ENCODE measurements at regions not wholly inside any gene's neighbourhood (a gene's known extent, or its start where the extent isn't known, plus 50 kb on each side); places are given as distances from the start of the nearest gene placed in this dataset.

DNA sequence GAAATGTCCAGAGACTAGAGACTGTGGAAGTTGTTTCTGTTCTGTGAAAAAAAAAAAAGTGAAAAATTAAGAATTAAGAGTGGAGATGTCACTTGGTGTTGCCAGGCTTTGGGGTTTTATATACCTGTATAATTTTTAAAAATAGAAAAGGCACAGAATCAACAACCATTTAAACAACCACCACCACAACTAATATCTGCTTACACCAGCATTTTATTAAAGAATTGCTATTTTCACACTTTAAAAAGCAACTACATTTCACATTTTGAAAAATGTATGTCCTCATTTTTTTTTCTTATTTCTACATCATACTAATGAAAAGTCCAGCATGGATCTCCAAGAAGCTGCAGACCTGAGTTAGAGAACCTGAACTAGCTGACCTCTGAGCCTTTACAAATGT lies 167.5 kb upstream of the DTNA start:
- FAIRE-seq (no peak), ATAC-seq (no peak), DNase-seq (ENCODE audit: low spot score) (no peak)
- Histone ChIP-seq H4K20me1 (ENCODE audit: insufficient read depth, low read length) (no peaks in the 10 kb centered on the region), H3K9me3 (ENCODE audit: low read length) (no peaks in the 10 kb centered on the region), H3K4me2 (ENCODE audit: low read depth, low read length) (no peak overlapping the region), H3K4me3 (replicated peaks in 1 of 3; ENCODE audit: insufficient read depth in 1 of 3, low read depth in 2 of 3, low read length in 3 of 3) (no peak overlapping the region), H3K27me3 (ENCODE audit: control insufficient read depth in 1 of 2, insufficient read depth in 2 of 2, low read length in 2 of 2) (no peaks in the 10 kb centered on the region), H3K4me1 (ENCODE audit: insufficient read depth, low read length) (no peaks in the 10 kb centered on the region), H3K79me2 (ENCODE audit: insufficient read depth, low read length) (no peaks in the 10 kb centered on the region), H2AFZ (ENCODE audit: low read length) (no peak overlapping the region), H3K9ac (ENCODE audit: insufficient read depth, low read depth, low read length) (no peak overlapping the region), H3K36me3 (replicated peaks in 1 of 2; ENCODE audit: control insufficient read depth in 1 of 2, insufficient read depth in 2 of 2, low read length in 2 of 2) (no peaks in the 10 kb centered on the region), H3K27ac (ENCODE audit: extremely low read length, insufficient read depth, low read length) (no peak overlapping the region)
- POLR2A ChIA-PET: no interaction called here
- in situ Hi-C loops (cut with HindIII; ENCODE audit: extremely low pct_ligation_motif_present, low pct_unique_long_range_greater_than_20kb): no loop called here
- CTCF ChIA-PET (ENCODE audit: low intra/inter-chr PET ratio, low total read pairs): no interaction called here
- TF ChIP-seq ZNF737 (CRISPR knock-in tag; IDR thresholded peaks at IDR 0.05; ENCODE audit: borderline replicate concordance) (no peak), MAFK (conservative IDR thresholded peaks at IDR 0.05 in 1 of 2, IDR thresholded peaks at IDR 0.05 in 1 of 2; ENCODE audit: low read length in 2 of 2) (peak; percentile 16 to 69; a peak in 2 of 4 replicates), ZNF775 (CRISPR knock-in tag; IDR thresholded peaks at IDR 0.05; ENCODE audit: borderline replicate concordance) (no peak), POLR2G (IDR thresholded peaks at IDR 0.05; ENCODE audit: low read depth, low read length) (no peak), ZNF30 (CRISPR knock-in tag; IDR thresholded peaks at IDR 0.05) (no peak), ZKSCAN5 (CRISPR knock-in tag; IDR thresholded peaks at IDR 0.05) (no peak), KLF11 (CRISPR knock-in tag; IDR thresholded peaks at IDR 0.05) (no peak), TCF12 (IDR thresholded peaks at IDR 0.05) (no peak), TCF12 (CRISPR knock-in tag; IDR thresholded peaks at IDR 0.05) (no peak), JUND (CRISPR knock-in tag; IDR thresholded peaks at IDR 0.05) (no peak), SRF (IDR thresholded peaks at IDR 0.05; ENCODE audit: low read depth, low read length) (no peak), TFDP1 (CRISPR knock-in tag; IDR thresholded peaks at IDR 0.05; ENCODE audit: borderline replicate concordance) (no peak), MAFF (IDR thresholded peaks at IDR 0.05; ENCODE audit: low read depth, low read length) (peak; percentile 64; the same call in 1 of the 2 replicates), KDM1A (CRISPR knock-in tag; IDR thresholded peaks at IDR 0.05) (no peak)
- intact Hi-C loops (cut with micrococcal nuclease; ENCODE audit: unreplicated experiment): no loop called here
- no TSS peak for BruUV-seq (replicated peaks)
